Small intestine (tissue), 7 donors: ENCODE measurements at regions not wholly inside any gene's neighbourhood (a gene's known extent, or its start where the extent isn't known, plus 50 kb on each side); places are given as distances from the start of the nearest gene placed in this dataset.

ENCODE experiments used
- DNase-seq, 2 donors: peaks; one replicate each; pipeline versions ENCODE4 v3.0.0 to v3.0.0-alpha.2; 2013
- FAIRE-seq: peaks from 2 replicates; lab custom pipeline; 2012; peaks lifted over from hg19 to GRCh38; lab: Jason Lieb, UNC
- H3K27ac ChIP-seq, 3 donors: one replicate each; pipeline ENCODE4 v1.5.1; 2013; ENCODE audit warnings: low read length in 2 of 3, mild to moderate bottlenecking in 2 of 3, control low read depth in 1 of 3, inconsistent platforms in 1 of 3, low read depth in 1 of 3, moderate library complexity in 1 of 3
- H3K27me3 ChIP-seq, 3 donors: one replicate each; pipeline ENCODE4 v1.6.1; 2013; ENCODE audit warnings: low read length in 3 of 3, inconsistent platforms in 1 of 3; ENCODE audit not compliant: control insufficient read depth in 3 of 3, insufficient read depth in 3 of 3
- H3K36me3 ChIP-seq, 3 donors: one replicate each; pipeline ENCODE4 v1.6.1; 2013; ENCODE audit warnings: low read length in 3 of 3, inconsistent platforms in 1 of 3, low read depth in 1 of 3, mild to moderate bottlenecking in 1 of 3, moderate library complexity in 1 of 3; ENCODE audit not compliant: control insufficient read depth in 3 of 3, insufficient read depth in 2 of 3
- H3K4me1 ChIP-seq, 3 donors: one replicate each; pipeline ENCODE4 v1.6.1; 2013; ENCODE audit warnings: low read length in 2 of 3, inconsistent platforms in 1 of 3, low read depth in 1 of 3, mild to moderate bottlenecking in 1 of 3, moderate library complexity in 1 of 3; ENCODE audit not compliant: control insufficient read depth in 3 of 3, insufficient read depth in 2 of 3
- H3K4me3 ChIP-seq, 3 donors: one replicate each; pipeline ENCODE4 v1.5.1; 2013; ENCODE audit warnings: low read length in 3 of 3, control low read depth in 1 of 3, inconsistent platforms in 1 of 3, low read depth in 1 of 3, mild to moderate bottlenecking in 1 of 3, moderate library complexity in 1 of 3
- H3K9me3 ChIP-seq, 2 donors: one replicate each; pipeline ENCODE4 v1.6.1; 2013; ENCODE audit warnings: low read depth in 1 of 2, low read length in 1 of 2; ENCODE audit not compliant: control insufficient read depth in 2 of 2, insufficient read depth in 1 of 2
- WGBS, 3 donors: extraction: QIAGEN DNeasy Blood & Tissue Kit; methylation state at CpG; one replicate each; pipeline ENCODE4 v1.1.7; 2013; 5-methylcytosine and 5-hydroxymethylcytosine counted together
- donor health status: healthy with polysubstance abuse.
- donor health status: control.
- donor health status: control.
- donor health status: Bipolar disorder and iron deficiency.
- donor health status: healthy.

DNA sequence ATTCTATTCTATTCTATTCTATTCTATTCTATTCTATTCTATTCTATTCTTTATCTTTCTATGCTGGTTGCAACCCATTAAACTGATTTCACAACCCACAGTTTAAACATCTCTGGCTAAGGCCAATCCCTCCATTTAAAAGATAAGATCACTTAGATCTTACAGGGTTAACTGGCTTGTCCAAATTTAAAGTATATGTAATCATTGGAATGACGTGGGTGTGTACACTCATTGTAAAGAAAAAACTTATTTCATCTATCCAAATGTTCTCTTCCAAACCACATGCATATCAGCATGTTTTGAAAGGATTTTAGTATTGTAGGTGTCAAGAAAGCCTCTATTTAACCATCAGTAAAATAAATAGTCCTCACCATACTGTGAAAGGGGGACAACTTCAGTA, 299.6 kb upstream of the RUNX1 start:
- no peak for FAIRE-seq
- Histone ChIP-seq H3K27me3 (no peaks in the 10 kb centered on the region), H3K9me3 (no peaks in the 10 kb centered on the region), H3K4me3 (no peak overlapping the region), H3K27ac (no peak overlapping the region), H3K4me1 (no peaks in the 10 kb centered on the region), H3K36me3 (no peaks in the 10 kb centered on the region)
- no peak for DNase-seq
- 16 to 25% (median 19%) methylated on average over 1 of the region's 1 CpG for WGBS, 3 donors

- 88 to 95% (median 91%) methylated on average over 4 of the region's 4 CpGs for WGBS, 3 donors
- H3K9me3 ChIP-seq: no peaks in the 10 kb centered on the region
- no peaks in the 10 kb centered on the region for H3K36me3 ChIP-seq
- FAIRE-seq (no peak), DNase-seq (no peak)
- no peaks in the 10 kb centered on the region for H3K27me3 ChIP-seq
- no peak overlapping the region for H3K27ac ChIP-seq
- no peak overlapping the region for H3K4me3 ChIP-seq
- H3K4me1 ChIP-seq: no peaks in the 10 kb centered on the region
Measured at GRCh38 chr21:35346697-35347096, 297.6 kb upstream of the RUNX1 start.

DNA sequence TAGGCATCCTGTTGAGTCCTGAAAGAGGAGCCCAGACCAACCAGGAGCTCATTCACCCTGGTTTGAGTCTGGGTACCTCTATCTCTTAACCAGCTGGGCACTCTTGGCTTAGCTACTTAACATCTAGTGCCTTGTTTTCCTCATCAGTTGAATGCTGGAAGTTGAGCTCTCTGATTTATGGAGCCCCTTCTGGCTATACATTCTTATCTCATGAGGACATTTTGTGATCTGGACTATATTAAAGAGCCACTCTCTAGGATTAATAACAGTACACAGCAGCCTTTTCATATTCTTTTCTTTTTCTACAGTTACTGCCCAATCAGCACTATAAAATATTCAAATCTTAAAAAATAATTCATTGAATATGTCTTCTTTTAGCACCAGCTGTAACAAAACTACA, 296.9 kb upstream of the RUNX1 start:
- Histone ChIP-seq H3K27ac (no peak overlapping the region), H3K27me3 (no peaks in the 10 kb centered on the region), H3K9me3 (no peaks in the 10 kb centered on the region), H3K4me1 (no peaks in the 10 kb centered on the region), H3K36me3 (no peaks in the 10 kb centered on the region), H3K4me3 (no peak overlapping the region)
- FAIRE-seq (no peak), DNase-seq (no peak)

- no peak overlapping the region for H3K27ac ChIP-seq
- no peak for DNase-seq
- no peaks in the 10 kb centered on the region for H3K36me3 ChIP-seq
- H3K27me3 ChIP-seq: no peaks in the 10 kb centered on the region
- H3K4me1 ChIP-seq: no peaks in the 10 kb centered on the region
- FAIRE-seq: no peak
- 95 to 98% (median 95%) methylated on average over 4 of the region's 4 CpGs for WGBS, 3 donors
- H3K4me3 ChIP-seq: no peak overlapping the region
- H3K9me3 ChIP-seq: no peaks in the 10 kb centered on the region
Measured at GRCh38 chr21:35344582-35344981, 295.5 kb upstream of the RUNX1 start.

DNA sequence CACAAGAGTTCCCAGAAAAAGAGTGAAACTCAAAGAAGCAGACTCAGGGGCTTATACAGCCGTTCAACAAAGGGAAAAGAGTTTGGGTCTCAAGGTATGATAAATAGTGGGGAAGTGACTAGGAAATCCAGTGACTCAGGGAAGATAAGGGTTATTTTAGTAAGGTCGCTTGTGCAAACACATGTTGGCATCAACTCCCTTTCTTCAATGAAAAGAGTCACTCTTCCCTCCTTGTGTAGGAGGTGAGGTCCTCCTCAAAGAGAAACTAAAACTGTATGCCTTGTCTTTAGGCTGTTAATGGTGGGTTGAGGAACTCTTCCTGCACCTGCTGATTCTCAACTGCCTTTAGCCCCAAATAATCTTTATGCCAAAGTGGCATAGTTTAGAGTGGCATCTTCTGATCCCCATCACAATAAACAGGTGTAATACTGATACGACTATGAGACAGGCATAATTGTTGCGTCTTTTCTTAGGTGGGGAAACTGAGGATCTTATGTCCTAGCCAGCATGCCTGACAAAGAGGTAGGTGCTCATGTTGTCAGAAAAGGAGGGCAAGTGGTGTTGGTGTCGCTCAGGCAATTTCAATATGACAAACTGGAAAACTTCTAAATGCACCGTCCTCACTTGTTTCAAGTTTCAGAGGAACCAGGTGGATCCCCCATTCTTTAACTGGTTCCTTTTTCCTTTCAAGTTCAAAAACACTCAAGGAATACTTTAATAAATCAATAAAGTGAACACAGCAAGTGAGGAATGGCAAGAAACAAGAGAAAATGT, 294.1 kb upstream of the RUNX1 start:
- FAIRE-seq: no peak
- no peak for DNase-seq
- no peaks in the 10 kb centered on the region for H3K9me3 ChIP-seq
- H3K36me3 ChIP-seq: no peaks in the 10 kb centered on the region
- 58 to 73% (median 69%) methylated on average over 6 of the region's 6 CpGs for WGBS, 3 donors
- no peaks in the 10 kb centered on the region for H3K27me3 ChIP-seq
- no peak overlapping the region for H3K4me3 ChIP-seq
- H3K4me1 ChIP-seq: no peaks in the 10 kb centered on the region
- no peak overlapping the region for H3K27ac ChIP-seq

DNA sequence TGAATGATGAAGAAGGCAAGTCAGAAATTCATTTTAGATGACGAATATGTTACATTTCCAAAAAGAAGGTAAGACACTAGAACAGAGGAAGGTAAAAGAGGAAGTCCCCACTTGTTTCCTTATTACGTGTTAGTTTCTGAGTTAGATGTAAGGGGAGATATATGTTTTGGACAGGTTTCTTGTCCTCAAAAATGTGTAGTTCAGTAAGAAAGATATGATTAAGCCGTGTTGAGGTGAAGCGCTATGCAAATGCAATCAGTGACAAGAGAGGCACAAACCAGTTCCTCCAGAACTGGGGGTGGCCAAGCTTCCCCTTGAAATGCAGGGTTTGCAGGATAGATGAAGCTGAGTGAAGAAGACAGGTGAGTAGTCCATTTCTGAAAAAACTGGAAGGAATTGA, 293.3 kb upstream of the RUNX1 start:
- no peak for DNase-seq

GRCh38 chr21:35340273-35340672, 291.2 kb upstream of the RUNX1 start:
- Histone ChIP-seq H3K27me3 (no peaks in the 10 kb centered on the region), H3K4me3 (no peak overlapping the region), H3K9me3 (no peaks in the 10 kb centered on the region), H3K27ac (no peak overlapping the region), H3K36me3 (no peaks in the 10 kb centered on the region), H3K4me1 (no peaks in the 10 kb centered on the region)
- FAIRE-seq (no peak), DNase-seq (peak in 1 of 2 donors; percentile 41)
- WGBS, 3 donors: 68 to 87% (median 87%) methylated on average over 2 of the region's 2 CpGs

More for the DNA sequence above, 293.3 kb upstream of the RUNX1 start:
- no peaks in the 10 kb centered on the region for H3K4me1 ChIP-seq
- no peak for FAIRE-seq
- no peak overlapping the region for H3K4me3 ChIP-seq
- no peaks in the 10 kb centered on the region for H3K27me3 ChIP-seq
- no peak overlapping the region for H3K27ac ChIP-seq
- H3K36me3 ChIP-seq: no peaks in the 10 kb centered on the region
- no peaks in the 10 kb centered on the region for H3K9me3 ChIP-seq
- WGBS, 3 donors: 60 to 77% (median 74%) methylated on average over 4 of the region's 4 CpGs

- no peak for FAIRE-seq
- 87 to 94% (median 89%) methylated on average over 6 of the region's 6 CpGs for WGBS, 3 donors
Measured at GRCh38 chr21:35338881-35339632, 290.0 kb upstream of the RUNX1 start.

More at GRCh38 chr21:35338881-35339632, 290.0 kb upstream of the RUNX1 start:
- H3K4me3 ChIP-seq: no peak overlapping the region
- H3K36me3 ChIP-seq: no peaks in the 10 kb centered on the region
- no peaks in the 10 kb centered on the region for H3K4me1 ChIP-seq
- no peaks in the 10 kb centered on the region for H3K27me3 ChIP-seq
- H3K9me3 ChIP-seq: no peaks in the 10 kb centered on the region
- no peak overlapping the region for H3K27ac ChIP-seq
- no peak for DNase-seq
